ENCODE measurements at regions not wholly inside any gene's neighbourhood (a gene's known extent, or its start where the extent isn't known, plus 50 kb on each side); places are given as distances from the start of the nearest gene placed in this dataset.

GRCh38 chr10:14414901-14415300, 84.2 kb upstream of the FRMD4A start:
- H3K27me3 Mint-ChIP-seq, result peaks cover 24% of the 10 kb centered on the region
- no peak for DNase-seq

GRCh38 chr10:14413523-14413922, 82.8 kb upstream of the FRMD4A start:
- Mint-ChIP-seq H3K36me3 (peaks cover 1% of the 10 kb centered on the region), H3K27ac (no peak overlapping the region), H3K27me3 (peaks cover 35% of the 10 kb centered on the region), H3K4me3 (no peak overlapping the region), H3K9me3 (peaks cover 10% of the 10 kb centered on the region), H3K4me1 (peaks cover 18% of the 10 kb centered on the region)
- no peak for DNase-seq
- CTCF ChIA-PET, result no interaction called here

More at GRCh38 chr10:14414901-14415300, 84.2 kb upstream of the FRMD4A start:
- H3K36me3 Mint-ChIP-seq, result peaks cover 1% of the 10 kb centered on the region
- H3K27ac Mint-ChIP-seq, result no peak overlapping the region
- peaks cover 6% of the 10 kb centered on the region for H3K9me3 Mint-ChIP-seq
- CTCF ChIA-PET, result no interaction called here
- H3K4me1 Mint-ChIP-seq, result peaks cover 9% of the 10 kb centered on the region
- no peak overlapping the region for H3K4me3 Mint-ChIP-seq

GRCh38 chr10:14412624-14413023, 81.9 kb upstream of the FRMD4A start:
- H3K27me3 Mint-ChIP-seq, result peaks cover 41% of the 10 kb centered on the region

GRCh38 chr10:14409856-14410458, 79.2 kb upstream of the FRMD4A start:
- H3K27me3 Mint-ChIP-seq, result peaks cover 46% of the 10 kb centered on the region
- H3K27ac Mint-ChIP-seq, result no peak overlapping the region
- H3K4me3 Mint-ChIP-seq, result no peak overlapping the region
- no peak for DNase-seq
- CTCF ChIA-PET, result no interaction called here
- peaks cover 1% of the 10 kb centered on the region for H3K36me3 Mint-ChIP-seq
- peaks cover 10% of the 10 kb centered on the region for H3K9me3 Mint-ChIP-seq
- H3K4me1 Mint-ChIP-seq, result peaks cover 18% of the 10 kb centered on the region

More at GRCh38 chr10:14412624-14413023, 81.9 kb upstream of the FRMD4A start:
- peaks cover 1% of the 10 kb centered on the region for H3K36me3 Mint-ChIP-seq
- no peak overlapping the region for H3K4me3 Mint-ChIP-seq
- H3K27ac Mint-ChIP-seq, result no peak overlapping the region
- H3K4me1 Mint-ChIP-seq, result peaks cover 18% of the 10 kb centered on the region
- CTCF ChIA-PET, result no interaction called here
- DNase-seq, result no peak
- H3K9me3 Mint-ChIP-seq, result peaks cover 10% of the 10 kb centered on the region

GRCh38 chr10:14409247-14409646, 78.5 kb upstream of the FRMD4A start:
- CTCF ChIA-PET, result no interaction called here
- Mint-ChIP-seq H3K27ac (no peak overlapping the region), H3K4me1 (peaks cover 18% of the 10 kb centered on the region), H3K27me3 (peaks cover 49% of the 10 kb centered on the region), H3K36me3 (peaks cover 1% of the 10 kb centered on the region), H3K4me3 (no peak overlapping the region), H3K9me3 (peaks cover 10% of the 10 kb centered on the region)
- no peak for DNase-seq

GRCh38 chr10:14408139-14408538, 77.4 kb upstream of the FRMD4A start:
- Mint-ChIP-seq H3K27me3 (peaks cover 49% of the 10 kb centered on the region), H3K27ac (no peak overlapping the region), H3K36me3 (peaks cover 1% of the 10 kb centered on the region), H3K4me1 (peaks cover 18% of the 10 kb centered on the region), H3K4me3 (no peak overlapping the region), H3K9me3 (peaks cover 10% of the 10 kb centered on the region)
- DNase-seq, result no peak
- CTCF ChIA-PET, result no interaction called here

GRCh38 chr10:14407567-14407966, 76.8 kb upstream of the FRMD4A start:
- H3K36me3 Mint-ChIP-seq, result peaks cover 1% of the 10 kb centered on the region
- H3K4me1 Mint-ChIP-seq, result peaks cover 18% of the 10 kb centered on the region
- H3K27ac Mint-ChIP-seq, result no peak overlapping the region
- CTCF ChIA-PET, result no interaction called here
- H3K9me3 Mint-ChIP-seq, result peaks cover 10% of the 10 kb centered on the region
- H3K27me3 Mint-ChIP-seq, result peaks cover 53% of the 10 kb centered on the region
- DNase-seq, result no peak
- no peak overlapping the region for H3K4me3 Mint-ChIP-seq

- CTCF ChIA-PET, result no interaction called here
- H3K4me3 Mint-ChIP-seq, result no peak overlapping the region
- peaks cover 13% of the 10 kb centered on the region for H3K4me1 Mint-ChIP-seq
- H3K27me3 Mint-ChIP-seq, result peaks cover 59% of the 10 kb centered on the region
- H3K9me3 Mint-ChIP-seq, result peaks cover 7% of the 10 kb centered on the region
- H3K36me3 Mint-ChIP-seq, result no peaks in the 10 kb centered on the region
- DNase-seq, result no peak
- H3K27ac Mint-ChIP-seq, result no peak overlapping the region
Observed at GRCh38 chr10:14405076-14406065, 74.6 kb upstream of the FRMD4A start.

GRCh38 chr10:14403881-14404623, 73.3 kb upstream of the FRMD4A start:
- no peaks in the 10 kb centered on the region for H3K36me3 Mint-ChIP-seq
- H3K27ac Mint-ChIP-seq, result no peak overlapping the region
- H3K9me3 Mint-ChIP-seq, result no peaks in the 10 kb centered on the region
- peaks cover under 1% of the 10 kb centered on the region for H3K4me1 Mint-ChIP-seq
- CTCF ChIA-PET, result no interaction called here
- no peak for DNase-seq
- H3K27me3 Mint-ChIP-seq, result peaks cover 60% of the 10 kb centered on the region
- H3K4me3 Mint-ChIP-seq, result no peak overlapping the region

- no peaks in the 10 kb centered on the region for H3K36me3 Mint-ChIP-seq
- H3K4me1 Mint-ChIP-seq, result no peaks in the 10 kb centered on the region
- H3K27me3 Mint-ChIP-seq, result peaks cover 58% of the 10 kb centered on the region
- no peak overlapping the region for H3K4me3 Mint-ChIP-seq
- no peaks in the 10 kb centered on the region for H3K9me3 Mint-ChIP-seq
- CTCF ChIA-PET, result no interaction called here
- no peak for DNase-seq
- H3K27ac Mint-ChIP-seq, result no peak overlapping the region
Observed at GRCh38 chr10:14403359-14403758, 72.6 kb upstream of the FRMD4A start.

GRCh38 chr10:14399641-14400040, 68.9 kb upstream of the FRMD4A start:
- no peak overlapping the region for H3K4me3 Mint-ChIP-seq
- peaks cover 48% of the 10 kb centered on the region for H3K27me3 Mint-ChIP-seq
- H3K4me1 Mint-ChIP-seq, result no peaks in the 10 kb centered on the region
- peaks cover 5% of the 10 kb centered on the region for H3K9me3 Mint-ChIP-seq
- H3K27ac Mint-ChIP-seq, result no peak overlapping the region
- CTCF ChIA-PET, result interaction anchor here (1.0 to 2.3 kb wide), 2 partner anchors 14 to 572 kb away, joined by 3 to 5 read pairs; no protein-coding TSS in a partner anchor
- no peaks in the 10 kb centered on the region for H3K36me3 Mint-ChIP-seq
- no peak for DNase-seq

- CTCF ChIA-PET, result no interaction called here
- Mint-ChIP-seq H3K27ac (no peak overlapping the region), H3K36me3 (peaks cover 2% of the 10 kb centered on the region), H3K4me1 (peaks cover 2% of the 10 kb centered on the region), H3K27me3 (peaks cover 47% of the 10 kb centered on the region), H3K9me3 (peaks cover 18% of the 10 kb centered on the region), H3K4me3 (no peak overlapping the region)
- DNase-seq, result no peak
Observed at GRCh38 chr10:14397066-14397465, 66.3 kb upstream of the FRMD4A start.

GRCh38 chr10:14396411-14397048, 65.8 kb upstream of the FRMD4A start:
- Mint-ChIP-seq H3K4me1 (peaks cover 2% of the 10 kb centered on the region), H3K9me3 (peaks cover 18% of the 10 kb centered on the region), H3K27ac (no peak overlapping the region), H3K4me3 (no peak overlapping the region), H3K27me3 (peaks cover 42% of the 10 kb centered on the region), H3K36me3 (peaks cover 2% of the 10 kb centered on the region)
- CTCF ChIA-PET, result no interaction called here
- no peak for DNase-seq

- CTCF ChIA-PET, result no interaction called here
- H3K4me3 Mint-ChIP-seq, result no peak overlapping the region
- H3K9me3 Mint-ChIP-seq, result peaks cover 18% of the 10 kb centered on the region
- DNase-seq, result no peak
- peaks cover 27% of the 10 kb centered on the region for H3K27me3 Mint-ChIP-seq
- H3K27ac Mint-ChIP-seq, result no peak overlapping the region
- peaks cover 2% of the 10 kb centered on the region for H3K36me3 Mint-ChIP-seq
- H3K4me1 Mint-ChIP-seq, result peaks cover 24% of the 10 kb centered on the region
Observed at GRCh38 chr10:14394179-14394578, 63.5 kb upstream of the FRMD4A start.

Data from activated naive CD4-positive, alpha-beta T cell treated with anti-CD3 and anti-CD28 coated beads, Interleukin-2, amount 10 ng/mL, durations not matched to agents 7 days and 5 days (primary cell).